GM18909 (cell line): ENCODE measurements at regions not wholly inside any gene's neighbourhood (a gene's known extent, or its start where the extent isn't known, plus 50 kb on each side); places are given as distances from the start of the nearest gene placed in this dataset.

Experiments
- ATAC-seq: cut with Tn5 transposase; IDR thresholded peaks from one replicate; pipeline ENCODE4 v1.9.1; 2021; ENCODE audit warnings: mild to moderate bottlenecking; ENCODE audit not compliant: unreplicated experiment, poor library complexity

GRCh38 chr20:24761220-24762065 is 187.6 kb upstream of the CST7 start:
- no peak for ATAC-seq

GRCh38 chr20:24762371-24762770 is 186.7 kb upstream of the CST7 start:
- no peak for ATAC-seq

GRCh38 chr20:24762791-24763350 is 186.2 kb upstream of the CST7 start:
- no peak for ATAC-seq

- no peak for ATAC-seq
Observed at GRCh38 chr20:24763386-24764026, 185.6 kb upstream of the CST7 start.

GRCh38 chr20:24764027-24764793 is 184.9 kb upstream of the CST7 start:
- no peak for ATAC-seq

- ATAC-seq: no peak
Observed at GRCh38 chr20:24764794-24765202, 184.3 kb upstream of the CST7 start.

GRCh38 chr20:24765316-24766142 is 183.5 kb upstream of the CST7 start:
- ATAC-seq: no peak

GRCh38 chr20:24766143-24766527 is 182.9 kb upstream of the CST7 start:
- no peak for ATAC-seq

- no peak for ATAC-seq
Observed at GRCh38 chr20:24766826-24767622, 182.0 kb upstream of the CST7 start.

GRCh38 chr20:24767623-24768100 is 181.4 kb upstream of the CST7 start:
- no peak for ATAC-seq

GRCh38 chr20:24768201-24768636 is 180.8 kb upstream of the CST7 start:
- no peak for ATAC-seq

- no peak for ATAC-seq
Observed at GRCh38 chr20:24768713-24769601, 180.1 kb upstream of the CST7 start.

GRCh38 chr20:24769878-24770627 is 179.0 kb upstream of the CST7 start:
- ATAC-seq: no peak

- ATAC-seq: no peak
Observed at GRCh38 chr20:24770628-24771541, 178.2 kb upstream of the CST7 start.

- ATAC-seq: no peak
Observed at GRCh38 chr20:24771542-24772061, 177.5 kb upstream of the CST7 start.

- ATAC-seq: no peak
Observed at GRCh38 chr20:24772667-24773066, 176.4 kb upstream of the CST7 start.
